ENCODE measurements at regions not wholly inside any gene's neighbourhood (a gene's known extent, or its start where the extent isn't known, plus 50 kb on each side); places are given as distances from the start of the nearest gene placed in this dataset.

DNA sequence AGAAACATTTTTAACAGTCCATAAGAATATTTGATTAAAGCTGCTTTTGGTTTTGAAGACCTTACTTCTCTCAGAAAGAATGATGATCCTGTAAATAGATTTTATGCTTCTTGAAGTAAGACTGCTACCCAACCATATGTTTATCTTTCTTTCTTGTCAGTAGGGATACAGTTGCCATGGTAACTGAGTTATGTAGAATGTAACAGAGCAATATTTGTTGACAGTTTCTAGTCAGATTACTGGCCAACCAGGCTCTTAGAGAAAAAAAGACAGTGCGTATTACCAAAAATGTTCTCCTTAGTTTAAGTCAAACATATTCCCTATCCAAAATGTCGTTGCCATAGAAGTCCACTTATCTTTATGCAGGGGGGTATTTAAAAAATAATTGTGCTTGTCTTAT is 456.8 kb downstream of the PRR32 start:
- no peak for DNase-seq (ENCODE audit: low spot score in 2 of 2)
- Histone ChIP-seq H3K9me3 (no peaks in the 10 kb centered on the region), H3K27me3 (no peaks in the 10 kb centered on the region), H3K4me1 (no peaks in the 10 kb centered on the region), H3K4me3 (no peak overlapping the region), H3K36me3 (no peaks in the 10 kb centered on the region), H3K27ac (no peak overlapping the region)
- WGBS, 2 donors, result 58 to 79% methylated on average over 2 of the region's 2 CpGs
- TF ChIP-seq, protein P1, sequence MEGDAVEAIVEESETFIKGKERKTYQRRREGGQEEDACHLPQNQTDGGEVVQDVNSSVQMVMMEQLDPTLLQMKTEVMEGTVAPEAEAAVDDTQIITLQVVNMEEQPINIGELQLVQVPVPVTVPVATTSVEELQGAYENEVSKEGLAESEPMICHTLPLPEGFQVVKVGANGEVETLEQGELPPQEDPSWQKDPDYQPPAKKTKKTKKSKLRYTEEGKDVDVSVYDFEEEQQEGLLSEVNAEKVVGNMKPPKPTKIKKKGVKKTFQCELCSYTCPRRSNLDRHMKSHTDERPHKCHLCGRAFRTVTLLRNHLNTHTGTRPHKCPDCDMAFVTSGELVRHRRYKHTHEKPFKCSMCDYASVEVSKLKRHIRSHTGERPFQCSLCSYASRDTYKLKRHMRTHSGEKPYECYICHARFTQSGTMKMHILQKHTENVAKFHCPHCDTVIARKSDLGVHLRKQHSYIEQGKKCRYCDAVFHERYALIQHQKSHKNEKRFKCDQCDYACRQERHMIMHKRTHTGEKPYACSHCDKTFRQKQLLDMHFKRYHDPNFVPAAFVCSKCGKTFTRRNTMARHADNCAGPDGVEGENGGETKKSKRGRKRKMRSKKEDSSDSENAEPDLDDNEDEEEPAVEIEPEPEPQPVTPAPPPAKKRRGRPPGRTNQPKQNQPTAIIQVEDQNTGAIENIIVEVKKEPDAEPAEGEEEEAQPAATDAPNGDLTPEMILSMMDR (IDR thresholded peaks at IDR 0.05), result no peak
- TF ChIP-seq POLR2A (IDR thresholded peaks at IDR 0.05), result no peak
- TF ChIP-seq EP300 (IDR thresholded peaks at IDR 0.05), result no peak

DNA sequence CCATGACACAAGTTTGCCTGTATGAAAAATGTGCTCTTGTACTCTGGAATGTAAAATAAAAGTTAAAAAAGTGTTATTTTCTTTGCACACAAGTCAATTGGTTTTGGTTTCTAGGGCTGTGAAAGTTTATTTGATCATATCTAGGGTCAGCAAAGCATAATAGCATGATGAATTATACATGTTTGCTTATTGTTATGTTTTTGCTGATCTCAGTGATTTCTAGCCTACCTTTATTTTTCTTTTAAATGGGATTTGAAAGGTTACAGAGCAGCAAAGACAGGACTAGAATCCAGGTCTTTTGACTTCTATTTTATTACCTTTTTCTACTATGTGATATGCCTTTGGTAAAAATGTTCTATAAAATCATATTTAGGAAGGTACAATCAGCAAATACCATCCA is 481.0 kb downstream of the PRR32 start:
- no peak overlapping the region for H3K27ac ChIP-seq
- H3K9me3 ChIP-seq, result no peaks in the 10 kb centered on the region
- H3K36me3 ChIP-seq, result no peaks in the 10 kb centered on the region
- H3K4me3 ChIP-seq, result no peak overlapping the region
- H3K4me1 ChIP-seq, result no peaks in the 10 kb centered on the region
- no peaks in the 10 kb centered on the region for H3K27me3 ChIP-seq
- DNase-seq (ENCODE audit: low spot score in 2 of 2), result no peak
- TF ChIP-seq, protein P1 (IDR thresholded peaks at IDR 0.05), result no peak
- no peak for TF ChIP-seq EP300 (IDR thresholded peaks at IDR 0.05)
- no peak for TF ChIP-seq POLR2A (IDR thresholded peaks at IDR 0.05)

DNA sequence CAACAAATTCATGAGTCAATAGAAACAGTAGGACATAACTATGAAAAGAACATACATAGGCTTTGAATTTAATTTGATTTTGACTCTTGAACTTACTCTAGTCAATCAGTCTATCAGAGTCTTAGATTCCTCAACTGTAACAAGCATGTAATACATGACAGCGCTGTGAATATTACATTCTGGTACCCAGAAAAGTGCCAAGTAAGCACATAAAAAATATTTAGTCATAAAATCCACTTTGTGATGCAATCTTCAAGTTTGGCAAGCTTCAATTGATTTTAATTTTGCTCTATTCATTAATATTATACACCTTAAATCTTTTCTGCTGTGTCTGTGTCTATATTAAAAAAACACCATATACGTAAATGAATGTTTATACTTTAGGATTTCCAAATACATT is 483.3 kb downstream of the PRR32 start:
- WGBS, 2 donors, result 84 to 91% methylated on average over 2 of the region's 2 CpGs
- Histone ChIP-seq H3K27ac (no peak overlapping the region), H3K4me3 (no peak overlapping the region), H3K4me1 (no peaks in the 10 kb centered on the region), H3K27me3 (no peaks in the 10 kb centered on the region), H3K9me3 (no peaks in the 10 kb centered on the region), H3K36me3 (no peaks in the 10 kb centered on the region)
- no peak for DNase-seq (ENCODE audit: low spot score in 2 of 2)
- TF ChIP-seq, protein P1 (IDR thresholded peaks at IDR 0.05), result no peak
- TF ChIP-seq POLR2A (IDR thresholded peaks at IDR 0.05) (no peak), EP300 (IDR thresholded peaks at IDR 0.05) (no peak)

DNA sequence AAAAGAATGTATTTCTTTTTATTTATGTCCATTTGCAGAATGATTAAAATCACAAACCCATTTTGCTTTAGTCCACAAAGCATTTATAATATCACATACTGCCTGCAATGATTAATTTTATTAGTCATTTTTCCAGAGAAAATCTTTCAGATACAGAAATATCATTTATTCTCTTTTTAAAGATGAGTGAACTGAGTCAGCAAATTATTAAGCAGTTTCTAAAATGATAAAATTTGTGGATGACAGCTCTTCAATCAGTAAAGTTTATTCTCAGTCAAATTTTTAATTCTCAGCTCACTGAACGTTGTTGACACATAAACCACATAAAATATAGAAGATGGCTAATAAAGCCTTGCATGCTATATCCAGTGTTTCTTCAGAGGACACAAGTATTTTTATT is 485.5 kb downstream of the PRR32 start:
- H3K4me1 ChIP-seq, result no peaks in the 10 kb centered on the region
- H3K36me3 ChIP-seq, result no peaks in the 10 kb centered on the region
- H3K27ac ChIP-seq, result no peak overlapping the region
- no peaks in the 10 kb centered on the region for H3K27me3 ChIP-seq
- 59 to 75% methylated on average over 1 of the region's 1 CpG for WGBS, 2 donors
- no peak for TF ChIP-seq POLR2A (IDR thresholded peaks at IDR 0.05)
- no peaks in the 10 kb centered on the region for H3K9me3 ChIP-seq
- DNase-seq (ENCODE audit: low spot score in 2 of 2), result no peak
- no peak overlapping the region for H3K4me3 ChIP-seq

DNA sequence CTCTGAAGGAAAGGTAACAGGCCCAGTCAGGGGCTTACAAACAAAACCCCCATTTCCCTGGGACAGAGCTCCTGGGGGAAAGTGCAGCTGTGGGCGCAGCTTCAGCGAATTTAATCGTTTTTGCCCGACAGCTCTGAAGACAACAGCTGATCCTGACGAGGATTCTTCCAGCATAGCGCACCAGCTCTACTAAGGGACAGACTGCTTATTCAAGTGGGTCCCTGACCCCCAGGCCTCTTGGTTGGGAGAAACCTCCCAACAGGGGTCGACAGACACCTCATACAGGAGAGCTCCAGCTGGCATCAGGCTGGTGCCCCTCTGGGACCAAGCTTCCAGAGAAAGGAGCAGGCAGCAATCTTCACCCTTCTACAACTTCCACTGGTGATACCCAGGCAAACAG is 486.7 kb downstream of the PRR32 start:
- 76 to 97% methylated on average over 5 to 7 of the region's 7 CpGs for WGBS, 2 donors
- Histone ChIP-seq H3K4me3 (no peak overlapping the region), H3K27ac (no peak overlapping the region), H3K9me3 (no peaks in the 10 kb centered on the region), H3K36me3 (no peaks in the 10 kb centered on the region), H3K27me3 (no peaks in the 10 kb centered on the region), H3K4me1 (no peaks in the 10 kb centered on the region)
- no peak for TF ChIP-seq EP300 (IDR thresholded peaks at IDR 0.05)
- no peak for DNase-seq (ENCODE audit: low spot score in 2 of 2)

DNA sequence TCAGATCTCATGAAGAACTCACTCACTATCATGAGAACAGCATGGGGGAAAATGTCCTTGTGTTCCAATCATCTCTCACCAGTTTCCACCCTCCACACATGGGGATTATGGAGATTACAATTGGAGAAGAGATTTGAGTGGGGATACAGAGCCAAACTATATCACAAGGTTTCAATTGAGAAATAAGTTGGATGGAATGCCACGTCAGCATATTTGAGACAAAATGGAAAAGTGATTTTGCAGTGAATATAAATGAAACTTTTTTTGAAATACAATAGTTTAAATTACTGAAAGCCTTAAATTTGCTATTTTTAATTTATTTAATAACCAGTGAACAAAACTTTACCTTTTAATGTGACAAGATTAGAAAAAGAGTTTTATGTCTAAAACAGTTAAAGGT is 494.1 kb downstream of the PRR32 start:
- Histone ChIP-seq H3K27ac (no peak overlapping the region), H3K36me3 (no peaks in the 10 kb centered on the region), H3K27me3 (no peaks in the 10 kb centered on the region), H3K9me3 (no peaks in the 10 kb centered on the region), H3K4me1 (no peaks in the 10 kb centered on the region), H3K4me3 (no peak overlapping the region)
- TF ChIP-seq POLR2A (IDR thresholded peaks at IDR 0.05), result no peak
- TF ChIP-seq, protein P1 (IDR thresholded peaks at IDR 0.05), result no peak
- no peak for TF ChIP-seq EP300 (IDR thresholded peaks at IDR 0.05)
- DNase-seq (ENCODE audit: low spot score in 2 of 2), result no peak
- WGBS, 2 donors, result 64 to 68% methylated on average over 1 of the region's 1 CpG
